NCI-H1436 (cell line): ENCODE measurements at regions not wholly inside any gene's neighbourhood (a gene's known extent, or its start where the extent isn't known, plus 50 kb on each side); places are given as distances from the start of the nearest gene placed in this dataset.

Experiments used
- DNase-seq: peaks from one replicate; lab custom pipeline; 2025; lab: John Stamatoyannopoulos, UW

DNA sequence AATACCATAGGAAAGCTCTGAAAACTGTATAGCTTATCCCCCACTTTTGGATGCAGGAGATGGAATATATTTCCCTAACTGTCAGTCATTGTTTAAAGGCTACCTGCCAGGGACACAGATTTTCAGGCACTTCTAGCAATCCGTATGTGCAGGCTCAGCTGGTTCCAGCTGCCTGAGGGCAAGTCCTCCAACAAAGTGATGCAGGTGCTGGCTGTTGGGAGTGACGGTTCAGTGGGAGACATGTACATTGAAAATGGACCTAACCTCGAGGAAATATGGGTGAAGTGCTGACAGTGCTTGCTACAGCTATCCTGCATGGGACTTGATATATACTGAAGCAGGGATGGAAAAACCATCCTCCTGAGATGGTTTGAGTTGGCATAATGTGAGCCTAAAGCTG lies 153.1 kb upstream of the GAP43 start:
- DNase-seq: peak; percentile 25

DNA sequence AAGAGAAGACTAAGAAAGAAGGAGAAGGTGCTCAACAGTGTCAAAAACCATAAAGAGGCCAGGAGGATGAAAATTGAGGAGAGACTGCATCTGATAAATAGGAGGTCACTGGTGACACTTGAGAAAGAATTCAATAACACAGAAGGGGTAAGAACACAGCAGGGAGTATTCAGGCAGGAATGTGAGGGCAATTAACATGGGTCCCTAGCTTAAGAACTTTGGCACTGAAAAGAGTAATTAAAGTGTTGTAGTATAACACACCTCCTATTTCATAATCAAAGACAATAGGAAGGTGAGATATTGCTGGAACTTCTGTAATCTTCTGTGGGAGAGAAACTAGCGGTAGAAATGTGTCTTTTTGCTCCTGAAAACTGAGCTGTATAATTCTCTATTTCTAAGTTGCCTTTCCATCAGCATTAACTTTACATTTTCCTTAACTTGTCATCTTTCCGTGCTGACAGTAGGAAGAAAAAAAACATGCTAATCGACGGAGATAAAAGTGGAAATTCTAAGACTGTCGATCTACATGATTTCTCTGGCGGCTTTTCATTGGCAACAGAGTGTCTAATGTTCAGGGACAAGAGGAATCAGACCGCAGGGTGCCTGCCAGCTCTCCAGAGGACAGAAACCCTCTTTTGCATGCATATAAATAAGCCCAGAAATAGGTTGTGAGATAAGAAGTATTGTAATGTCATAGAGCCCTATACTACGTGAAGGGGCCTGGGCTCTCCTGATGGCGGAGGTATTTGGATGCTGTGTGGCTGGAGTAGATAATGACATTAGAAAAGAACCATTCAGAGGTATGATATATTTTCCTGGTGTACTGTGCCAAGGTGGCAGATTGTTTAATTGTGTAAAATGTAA lies 147.9 kb upstream of the GAP43 start:
- no peak for DNase-seq

DNA sequence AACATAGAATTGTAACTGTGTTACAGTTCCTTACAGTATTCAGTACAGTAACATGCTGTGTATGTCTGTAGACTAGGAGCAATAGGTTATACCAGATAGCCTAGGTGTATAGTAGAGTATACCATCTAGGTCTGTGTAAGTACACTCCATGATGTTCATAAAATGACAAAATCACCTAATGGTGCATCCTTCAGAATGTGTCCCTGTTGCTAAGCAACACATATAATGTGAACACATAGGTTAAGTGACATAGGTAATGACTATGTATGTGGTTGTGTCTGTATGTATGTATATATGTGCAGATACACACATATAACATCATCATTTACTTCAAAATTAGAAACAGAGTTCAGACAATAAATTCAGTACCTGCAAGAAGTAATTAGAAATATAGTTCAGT lies 146.8 kb upstream of the GAP43 start:
- DNase-seq: no peak

DNA sequence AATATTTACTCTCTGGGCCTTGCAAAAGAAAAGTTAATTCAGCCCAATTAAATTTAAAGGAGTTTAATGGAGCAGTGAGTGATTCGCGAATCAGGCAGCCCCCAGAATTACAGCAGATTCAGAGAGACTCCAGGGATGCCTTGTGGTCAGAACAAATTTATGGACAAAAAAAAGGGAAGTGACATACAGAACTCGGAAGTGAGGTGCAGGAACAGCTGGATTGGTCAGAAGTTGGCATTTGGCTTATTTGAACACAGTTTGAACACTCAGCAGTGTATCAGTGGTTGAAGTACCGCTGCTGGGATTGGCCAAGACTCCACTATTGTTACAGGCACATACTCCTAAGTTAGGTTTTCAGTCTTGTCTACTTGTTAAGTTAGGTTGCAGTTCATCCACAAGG lies 145.0 kb upstream of the GAP43 start:
- DNase-seq: no peak

DNA sequence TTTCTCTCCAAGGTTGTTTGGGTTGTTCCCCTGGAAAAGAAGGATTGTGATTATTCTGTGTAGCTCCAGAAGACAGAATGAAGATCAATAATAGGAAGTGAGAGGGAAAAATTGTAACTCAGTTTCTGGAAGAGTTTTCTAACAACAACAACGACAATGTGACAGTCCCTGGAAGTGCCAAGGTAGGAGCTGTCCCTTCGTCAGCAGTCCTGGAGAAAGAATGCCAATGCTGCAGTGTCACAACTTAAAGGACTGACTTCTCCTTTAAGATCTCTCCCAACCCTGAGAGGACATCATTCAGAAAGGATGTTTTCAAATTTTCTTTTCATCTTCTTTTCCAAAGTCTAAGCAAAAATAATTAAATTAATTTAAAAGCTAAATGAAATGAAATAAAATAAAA lies 136.4 kb upstream of the GAP43 start:
- DNase-seq: no peak

DNA sequence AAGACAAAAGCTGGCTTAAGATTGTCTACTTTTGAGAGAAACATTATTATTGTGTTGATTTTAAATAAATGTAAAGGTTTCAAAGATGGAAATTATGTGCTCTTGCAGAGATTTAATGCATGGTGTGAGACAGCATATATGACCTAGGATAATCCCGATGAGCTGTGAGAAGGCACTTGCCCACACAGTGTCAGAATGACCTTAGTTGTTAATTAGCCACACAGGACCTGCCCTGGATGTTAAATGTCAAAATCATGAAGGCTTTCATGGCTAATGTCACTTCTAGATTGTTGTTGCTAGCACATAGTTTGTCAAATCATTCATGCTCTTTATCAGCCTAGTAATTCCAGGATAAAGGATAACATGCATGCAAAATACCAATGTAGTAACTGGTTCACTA lies 135.3 kb upstream of the GAP43 start:
- DNase-seq: no peak

DNA sequence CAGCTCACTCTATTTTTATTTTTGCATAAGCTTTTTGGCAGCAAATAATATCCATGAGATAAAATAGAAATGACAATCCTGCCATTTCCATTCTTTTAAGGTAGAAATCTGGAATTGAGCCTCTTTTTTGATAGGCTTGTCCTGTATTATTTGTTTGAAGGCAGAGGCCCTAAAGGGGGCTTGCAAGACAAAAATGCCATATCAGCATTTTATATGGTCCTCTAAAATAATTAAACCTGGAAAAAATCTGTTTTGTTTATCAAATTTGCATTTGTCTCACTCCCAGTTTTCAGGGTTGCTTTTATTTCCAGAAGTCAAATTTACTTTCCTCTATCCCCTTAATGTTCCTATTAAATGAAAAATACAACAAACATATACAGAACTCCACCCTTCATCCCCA lies 134.9 kb upstream of the GAP43 start:
- no peak for DNase-seq

DNA sequence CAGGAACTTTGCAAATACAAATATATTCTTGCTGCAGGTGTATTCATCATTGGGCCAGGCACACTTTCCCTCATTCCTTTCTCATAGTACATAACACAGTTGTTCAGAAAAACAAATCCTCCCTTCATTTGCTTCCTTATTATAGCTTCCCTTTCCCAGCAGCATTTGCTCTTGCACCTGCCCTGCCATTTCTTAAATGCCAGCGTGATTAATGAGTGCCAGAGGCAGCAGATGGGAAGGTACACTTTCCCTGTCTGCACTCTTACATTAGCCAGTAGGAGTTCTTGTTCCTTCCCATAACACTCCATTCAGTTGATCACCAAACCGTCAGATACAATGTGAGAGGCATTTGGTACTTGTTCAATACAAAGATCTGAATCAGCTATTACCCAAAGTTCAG lies 128.5 kb upstream of the GAP43 start:
- no peak for DNase-seq

DNA sequence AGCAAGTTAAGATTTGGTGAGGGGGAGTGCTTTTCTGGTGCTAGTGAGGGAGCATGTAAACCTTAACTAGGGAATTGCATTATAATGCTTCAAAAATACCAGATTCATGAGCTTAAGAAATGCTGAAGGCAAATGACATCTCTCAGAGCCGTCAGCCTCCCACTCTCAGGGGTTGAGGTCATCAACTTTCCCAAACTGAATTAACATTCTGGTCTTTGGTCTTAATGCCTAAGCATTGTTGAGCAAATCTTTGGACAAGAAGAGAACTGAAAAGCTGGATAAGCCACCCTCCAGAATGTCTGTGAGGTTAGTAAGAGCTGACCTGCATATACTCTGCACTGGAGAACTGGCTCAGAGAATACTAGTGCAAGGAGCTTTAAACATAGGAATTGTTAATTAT lies 124.9 kb upstream of the GAP43 start:
- DNase-seq: no peak

DNA sequence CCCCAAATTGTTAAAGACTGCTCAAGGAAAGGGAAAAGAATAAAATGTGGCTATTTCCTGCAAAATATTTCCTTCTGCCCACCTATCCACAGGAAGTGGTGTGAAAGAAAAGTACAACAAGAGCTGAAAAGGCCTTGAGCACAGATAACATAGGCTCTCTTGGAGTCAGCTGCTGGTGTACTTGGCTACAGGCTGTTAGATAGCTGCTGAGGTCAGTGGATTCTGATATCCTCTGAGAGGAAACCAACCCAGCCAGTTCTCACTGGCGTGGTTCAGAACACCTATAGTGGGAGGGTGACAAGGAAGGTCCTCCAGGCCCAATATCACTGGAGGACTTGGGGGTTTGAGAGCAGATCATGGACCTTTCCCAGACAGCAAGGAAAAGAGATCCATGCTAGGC lies 124.4 kb upstream of the GAP43 start:
- no peak for DNase-seq

DNA sequence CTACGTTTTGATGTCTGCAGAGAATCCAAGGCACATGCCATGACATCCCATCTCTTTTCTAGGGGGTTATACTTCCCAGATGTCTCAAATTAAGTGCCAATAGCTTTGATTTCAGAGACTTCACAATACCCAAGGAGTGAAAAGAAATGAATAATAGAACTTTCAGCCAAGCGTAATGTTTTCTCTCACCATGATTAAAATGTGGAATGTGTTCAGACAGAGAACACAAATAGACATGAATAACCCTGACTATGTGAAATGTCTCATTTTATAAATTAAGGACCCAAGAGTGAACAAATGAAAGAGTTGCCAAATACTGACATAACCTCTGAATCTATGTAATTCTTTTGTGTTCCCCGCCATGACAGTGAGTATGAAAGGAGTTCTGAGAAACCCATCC lies 123.6 kb upstream of the GAP43 start:
- DNase-seq: no peak

DNA sequence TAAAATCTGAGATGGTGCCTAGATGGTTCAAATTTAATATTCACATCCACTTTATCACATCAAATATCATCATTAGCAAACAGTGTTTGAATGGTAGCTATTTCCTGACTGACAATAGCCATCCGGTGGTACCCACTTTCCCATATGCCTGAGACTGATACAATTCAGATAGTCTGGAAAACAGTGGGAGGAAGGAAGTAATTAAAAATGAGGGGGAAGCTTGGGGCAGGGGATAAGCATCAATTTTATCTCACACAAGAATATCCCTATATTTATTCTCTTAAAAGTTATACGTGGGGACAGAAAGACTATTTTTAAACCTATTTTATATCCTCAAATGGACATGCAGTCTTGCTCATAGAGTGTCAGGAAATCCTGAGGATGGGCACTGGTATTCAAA lies 122.5 kb upstream of the GAP43 start:
- DNase-seq: no peak

DNA sequence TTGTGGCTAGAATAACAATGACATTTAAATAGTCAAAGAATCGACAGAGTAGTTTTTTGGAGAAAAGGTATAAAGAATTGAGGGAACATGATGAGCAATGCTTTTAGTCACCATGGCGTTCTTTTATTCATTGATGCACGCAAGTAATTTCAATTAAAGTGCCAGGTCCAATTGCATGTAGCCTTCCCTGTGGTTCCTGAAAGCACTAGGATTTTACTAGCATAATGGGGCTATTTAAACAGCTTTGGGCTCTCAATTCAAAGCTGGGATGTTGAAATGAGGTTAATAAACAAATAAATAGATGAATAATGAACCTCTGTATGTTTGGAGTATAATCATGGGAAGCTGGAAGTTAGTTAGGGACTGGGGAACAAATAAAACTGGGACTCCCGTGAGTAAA lies 121.2 kb upstream of the GAP43 start:
- DNase-seq: no peak

DNA sequence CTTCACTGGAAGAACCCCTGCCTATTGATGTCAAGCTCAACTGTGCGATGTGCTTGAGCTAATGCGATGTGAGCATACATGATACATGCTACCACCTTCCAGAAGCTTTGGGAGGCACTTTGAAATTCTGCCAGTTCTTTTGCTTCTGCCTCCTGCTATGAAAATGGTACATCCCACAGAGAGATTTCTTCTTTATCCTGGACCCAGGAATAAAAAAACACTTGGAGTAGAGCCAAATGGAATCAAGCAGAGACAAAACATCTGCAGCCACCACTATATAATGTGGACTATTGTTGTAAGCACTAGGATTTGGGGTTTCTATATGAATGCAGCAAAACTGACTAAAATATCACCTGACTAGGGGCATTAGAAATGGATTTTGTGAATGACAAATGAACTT lies 119.9 kb upstream of the GAP43 start:
- no peak for DNase-seq

DNA sequence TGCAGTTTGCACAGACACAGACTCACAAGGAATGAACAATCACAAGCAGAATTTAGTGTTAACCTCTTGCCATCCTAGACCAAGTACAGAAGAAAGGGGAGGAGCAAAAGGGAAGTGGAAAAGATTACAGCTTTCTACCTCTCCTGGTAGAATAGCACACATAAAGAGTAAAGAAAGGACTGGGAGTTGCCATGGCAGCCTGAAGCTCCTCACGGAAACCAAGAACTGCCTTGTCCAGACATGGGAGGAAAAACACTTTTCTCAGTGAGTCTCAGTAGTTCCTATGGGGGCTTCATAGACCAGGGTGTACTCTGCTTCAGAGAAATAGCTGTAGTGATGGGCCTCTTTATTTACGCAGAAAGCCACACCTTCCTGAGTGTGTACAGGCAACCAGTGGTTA lies 114.7 kb upstream of the GAP43 start:
- no peak for DNase-seq

DNA sequence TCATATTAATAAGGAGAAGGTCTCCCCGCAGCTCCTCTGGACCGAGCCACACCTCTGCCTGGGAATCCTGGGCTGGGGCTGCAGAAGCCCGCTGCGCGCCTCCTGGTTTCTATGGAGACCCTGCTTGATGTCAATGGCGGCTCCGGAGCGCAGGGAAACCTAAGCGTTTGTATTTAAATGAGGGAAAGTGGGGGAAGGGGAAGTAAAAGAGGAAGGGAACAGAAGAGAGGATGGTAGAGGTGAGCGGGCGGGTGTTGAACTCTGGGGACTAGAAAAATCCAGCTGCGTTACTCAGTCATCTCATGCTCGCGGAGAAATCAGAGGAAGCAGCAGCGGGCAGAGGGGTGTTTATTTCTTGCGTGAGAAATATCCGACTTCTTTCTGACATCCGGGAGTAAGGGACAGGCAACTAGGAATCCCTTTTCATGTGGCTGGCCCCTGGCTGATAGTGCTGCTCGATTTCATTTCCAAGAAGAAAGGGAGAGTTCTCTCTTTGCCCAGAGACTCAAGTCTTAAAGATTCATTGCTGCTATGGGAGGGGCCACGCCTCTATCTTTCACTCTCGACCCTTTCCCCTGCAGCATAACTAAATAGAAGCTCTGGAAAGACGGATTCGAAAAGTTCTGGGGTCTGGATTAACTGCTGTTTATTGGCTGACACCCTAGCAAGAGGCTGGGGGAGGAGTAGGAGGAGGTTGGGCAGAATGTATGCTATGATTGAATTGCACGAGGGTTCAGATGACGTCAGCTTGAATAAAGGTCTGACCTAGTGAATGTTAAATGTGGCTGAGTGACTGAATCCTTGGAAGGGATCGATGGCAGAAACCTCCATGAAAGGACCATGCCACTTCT lies 110.5 kb upstream of the GAP43 start:
- peak; percentile 75 for DNase-seq

DNA sequence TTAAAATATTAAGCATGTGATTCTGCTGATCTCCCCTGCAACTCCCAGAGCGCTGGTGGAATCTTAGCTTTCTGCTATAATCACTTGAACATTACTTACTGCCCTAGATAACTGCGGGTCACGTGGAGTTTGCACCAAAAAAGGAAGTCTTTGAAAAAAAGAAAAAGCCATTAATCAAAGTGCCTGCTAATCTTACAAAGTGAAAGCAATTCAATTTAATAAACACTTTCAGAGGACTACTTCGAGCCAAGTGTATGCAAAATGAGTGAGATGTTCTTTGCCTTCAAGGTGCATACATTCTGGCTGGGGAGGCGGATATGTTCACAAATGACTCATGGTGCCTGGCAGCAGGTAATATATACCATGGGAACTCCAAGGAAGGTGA lies 109.9 kb upstream of the GAP43 start:
- no peak for DNase-seq

DNA sequence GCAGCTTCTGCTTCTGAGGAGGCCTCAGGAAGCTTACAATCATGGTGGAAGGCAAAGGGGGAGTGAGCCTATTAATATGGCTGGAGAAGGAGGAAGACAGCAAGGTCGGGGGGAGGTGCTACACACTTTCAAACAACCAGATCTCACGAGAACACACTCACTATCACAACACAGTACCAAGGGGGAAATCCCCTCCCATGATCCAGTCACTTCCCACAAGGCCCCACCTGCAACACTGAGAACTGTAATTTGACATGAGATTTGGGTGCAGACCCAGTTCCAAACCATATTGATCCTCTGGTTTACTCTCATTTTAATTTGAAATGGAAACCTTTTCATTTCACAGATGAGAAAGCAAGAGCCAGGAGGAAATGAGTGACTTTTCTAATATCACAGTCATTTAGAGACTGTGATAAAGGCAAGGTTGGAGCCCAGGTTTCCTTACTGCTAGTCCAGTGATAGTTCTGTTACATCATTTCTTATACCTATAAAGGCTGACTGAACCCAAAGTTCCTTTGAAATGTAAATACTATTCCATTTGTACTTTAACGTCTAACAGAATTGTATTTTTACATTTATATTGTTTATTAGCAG lies 105.8 kb upstream of the GAP43 start:
- DNase-seq: no peak

DNA sequence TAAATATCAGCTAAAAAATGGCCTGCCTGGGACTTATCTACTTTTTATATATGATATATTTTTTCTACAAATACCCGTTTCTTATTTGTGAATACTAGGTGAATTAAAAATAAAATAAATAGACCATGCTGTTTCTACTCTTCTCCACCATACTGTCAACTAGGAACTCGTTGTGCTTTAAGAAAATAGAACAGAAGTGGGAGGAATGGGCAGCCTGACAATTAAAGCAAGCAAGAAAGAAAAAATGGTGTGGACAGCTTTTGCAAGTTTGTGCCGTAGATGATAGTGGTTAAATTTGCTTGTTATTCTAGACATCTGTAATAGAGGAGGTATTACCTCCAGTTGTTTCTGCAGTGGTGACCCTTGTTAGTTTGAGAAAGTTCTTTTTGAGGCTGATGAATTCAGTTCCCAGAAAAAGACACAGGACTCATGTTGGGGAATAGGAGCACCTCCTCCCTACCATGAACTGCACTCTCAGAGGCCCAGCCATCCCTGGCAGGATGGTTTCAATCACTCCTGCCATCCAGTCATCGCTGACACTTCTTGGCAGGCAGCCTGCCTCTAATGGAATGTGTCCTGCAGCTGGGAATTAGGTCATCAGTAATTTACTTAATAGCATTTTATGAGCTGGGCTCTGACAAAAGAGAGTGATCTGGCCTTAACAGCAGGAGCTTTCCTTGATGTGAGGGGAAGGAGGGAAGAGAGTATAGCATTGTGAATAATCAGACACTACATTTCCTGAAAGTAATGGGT lies 105.0 kb upstream of the GAP43 start:
- peak; percentile 12 for DNase-seq

DNA sequence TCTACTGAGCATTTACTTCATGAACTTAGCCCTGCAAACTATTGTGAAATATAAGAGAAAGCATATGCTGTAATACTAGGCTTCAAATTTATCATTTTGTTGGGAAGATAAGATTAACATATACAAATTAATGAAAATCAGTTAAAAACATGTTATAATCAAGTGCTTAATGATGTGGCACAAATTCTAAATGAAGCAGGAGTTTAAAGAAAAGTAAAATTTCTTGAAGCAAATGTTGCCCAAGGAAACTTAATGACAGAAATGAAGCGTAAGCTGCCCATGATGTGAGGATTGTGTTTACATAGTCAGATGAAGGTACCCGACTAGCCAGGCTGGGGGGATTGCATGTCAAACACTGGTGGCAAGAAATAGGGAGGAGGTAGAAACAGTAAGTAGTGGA lies 103.1 kb upstream of the GAP43 start:
- DNase-seq: no peak

DNA sequence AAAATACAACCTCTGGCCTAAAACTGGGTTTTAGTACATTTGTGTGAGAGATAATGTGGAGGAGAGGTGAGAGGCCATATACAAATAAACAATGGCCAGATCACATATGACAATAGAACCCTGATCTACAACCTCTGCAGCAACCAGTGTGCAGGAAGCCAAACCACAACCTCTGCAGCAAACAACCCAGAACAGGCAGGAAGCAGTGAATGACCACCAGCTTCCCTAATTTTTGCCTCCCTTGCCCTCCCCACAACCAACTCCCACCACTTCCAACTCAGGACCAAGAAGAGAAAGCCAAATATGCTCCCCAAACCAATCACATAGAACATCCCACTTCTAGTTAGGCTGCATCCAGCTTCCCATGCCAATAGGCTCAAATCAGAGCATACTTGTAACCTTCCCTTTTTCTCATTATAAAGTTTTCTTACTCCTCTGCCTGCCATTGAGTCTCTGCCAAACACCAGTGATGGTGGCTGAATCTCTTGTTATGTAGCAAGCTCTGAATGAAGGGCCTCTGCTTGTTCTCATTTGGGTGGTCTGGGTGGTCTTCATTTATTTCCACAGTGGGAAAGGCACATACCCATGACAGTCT lies 102.6 kb upstream of the GAP43 start:
- no peak for DNase-seq

DNA sequence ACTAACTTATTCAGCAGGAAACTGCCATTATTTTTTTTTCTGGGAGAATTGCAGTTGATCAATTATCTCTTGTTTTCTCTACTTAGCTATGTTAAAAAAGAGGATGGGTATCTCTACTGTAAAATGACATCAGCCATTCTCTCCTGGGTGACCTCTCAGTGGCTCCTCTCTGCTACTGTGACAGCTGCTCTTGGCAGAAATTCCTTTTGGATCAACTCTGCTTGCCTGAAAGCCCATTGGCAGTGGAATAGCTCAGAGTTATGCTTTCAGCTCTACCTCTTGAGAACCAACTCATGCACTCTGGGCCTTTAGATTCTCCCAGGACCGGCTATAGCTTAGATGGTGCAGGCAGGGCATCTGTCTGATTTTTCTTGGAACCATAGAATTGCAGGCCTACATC lies 99.9 kb upstream of the GAP43 start:
- no peak for DNase-seq
